ENCODE measurements at regions not wholly inside any gene's neighbourhood (a gene's known extent, or its start where the extent isn't known, plus 50 kb on each side); places are given as distances from the start of the nearest gene placed in this dataset.

GRCh38 chr1:102282955-102283354 lies 286.2 kb upstream of the OLFM3 start:
- TF ChIP-seq CTCF (IDR thresholded peaks at IDR 0.05) (no peak), POLR2A (IDR thresholded peaks at IDR 0.05) (no peak)
